Prostate gland (tissue), 2 donors: ENCODE measurements at regions not wholly inside any gene's neighbourhood (a gene's known extent, or its start where the extent isn't known, plus 50 kb on each side); places are given as distances from the start of the nearest gene placed in this dataset.

Experiments used
- DNase-seq: peaks from one replicate; pipeline ENCODE4 v3.0.0-alpha.2; 2019; ENCODE audit warnings: low spot score
- H3K27ac ChIP-seq, 2 donors: fragments of 200-600 bp; sonication (generic); 2 replicates each; pipeline ENCODE4 v1.5.1; 2017 to 2019
- H3K27me3 ChIP-seq: fragments of 200-600 bp; sonication (generic); replicated peaks from 2 replicates; pipeline ENCODE4 v1.5.1; 2019; ENCODE audit not compliant: insufficient read depth
- H3K36me3 ChIP-seq, 2 donors: fragments of 200-600 bp; sonication (generic); 1 replicate in 1 of 2; 2 replicates in 1 of 2; pipeline versions ENCODE4 v1.5.1 to v1.8.1; 2017 to 2019
- H3K4me1 ChIP-seq: fragments of 200-600 bp; sonication (generic); replicated peaks from 2 replicates; pipeline ENCODE4 v1.5.1; 2019
- H3K4me3 ChIP-seq, 2 donors: fragments of 200-600 bp; sonication (generic); 2 replicates each; pipeline ENCODE4 v1.5.1; 2017 to 2019
- H3K9me3 ChIP-seq: fragments of 200-600 bp; sonication (generic); 2 replicates; pipeline ENCODE4 v1.5.1; 2017
- CTCF ChIP-seq, 4 experiments: fragments of 200-600 bp in 2 of 4; fragments of 450-650 bp in 2 of 4; sonication (generic) in 2 of 4; IDR thresholded peaks; 1 replicate in 3 of 4; 2 replicates in 1 of 4; pipeline ENCODE4 v1.5.1; 2016 to 2019; ENCODE audit warnings: antibody characterized with exemption in 4 of 4, mild to moderate bottlenecking in 2 of 4, moderate library complexity in 2 of 4
- POLR2A ChIP-seq: fragments of 450-650 bp; IDR thresholded peaks from one replicate; pipeline ENCODE4 v1.6.1; 2016; ENCODE audit warnings: antibody characterized with exemption, mild to moderate bottlenecking
- POLR2AphosphoS5 ChIP-seq: sonication (generic); formaldehyde crosslinking; IDR thresholded peaks from one replicate; pipeline ENCODE4 v1.6.1; 2017; ENCODE audit warnings: antibody characterized with exemption
- WGBS: methylation state at CpG from one replicate; pipeline ENCODE4 v1.1.5; 2018; 5-methylcytosine and 5-hydroxymethylcytosine counted together
- intact Hi-C: fragments of 100-400 bp; cut with DNase I; formaldehyde crosslinking; loops from one replicate; pipeline ENCODE4 v1.14.2; 2022

- intact Hi-C loops: no loop called here
- H3K36me3 ChIP-seq: no peaks in the 10 kb centered on the region
- no peaks in the 10 kb centered on the region for H3K4me1 ChIP-seq
- H3K4me3 ChIP-seq: no peak overlapping the region
- no peak overlapping the region for H3K27ac ChIP-seq
- no peak for TF ChIP-seq CTCF (IDR thresholded peaks at IDR 0.05)
- DNase-seq: no peak
- no peaks in the 10 kb centered on the region for H3K9me3 ChIP-seq
- no peaks in the 10 kb centered on the region for H3K27me3 ChIP-seq
- 100% methylated on average over 1 of the region's 2 CpGs for WGBS
Measured at GRCh38 chrX:42973321-42973720, 195.4 kb upstream of the PPP1R2C start.

- no peaks in the 10 kb centered on the region for H3K9me3 ChIP-seq
- intact Hi-C loops: no loop called here
- no peaks in the 10 kb centered on the region for H3K36me3 ChIP-seq
- no peaks in the 10 kb centered on the region for H3K27me3 ChIP-seq
- no peak overlapping the region for H3K4me3 ChIP-seq
- 96% methylated on average over 2 of the region's 2 CpGs for whole genome bisulfite sequencing
- no peak for TF ChIP-seq CTCF (IDR thresholded peaks at IDR 0.05)
- TF ChIP-seq POLR2AphosphoS5: no peak
- no peak for TF ChIP-seq POLR2A
- no peaks in the 10 kb centered on the region for H3K4me1 ChIP-seq
- H3K27ac ChIP-seq: no peak overlapping the region
- DNase-seq: no peak
Measured at GRCh38 chrX:42975906-42976305, 197.9 kb upstream of the PPP1R2C start.

- Histone ChIP-seq H3K36me3 (no peaks in the 10 kb centered on the region), H3K4me1 (no peaks in the 10 kb centered on the region), H3K4me3 (no peak overlapping the region), H3K9me3 (no peaks in the 10 kb centered on the region), H3K27ac (no peak overlapping the region), H3K27me3 (no peaks in the 10 kb centered on the region)
- TF ChIP-seq POLR2AphosphoS5 (no peak), POLR2A (no peak), CTCF (IDR thresholded peaks at IDR 0.05) (no peak)
- 72% methylated on average over 2 of the region's 2 CpGs for WGBS
- intact Hi-C loops: no loop called here
- no peak for DNase-seq
Measured at GRCh38 chrX:42976746-42977366, 198.9 kb upstream of the PPP1R2C start.

- no peak for TF ChIP-seq POLR2A
- no peak for TF ChIP-seq CTCF (IDR thresholded peaks at IDR 0.05)
- TF ChIP-seq POLR2AphosphoS5: no peak
- no peak overlapping the region for H3K4me3 ChIP-seq
- H3K4me1 ChIP-seq: no peaks in the 10 kb centered on the region
- H3K27me3 ChIP-seq: no peaks in the 10 kb centered on the region
- WGBS: 78% methylated on average over 3 of the region's 3 CpGs
- no peak for DNase-seq
- no peaks in the 10 kb centered on the region for H3K36me3 ChIP-seq
- H3K27ac ChIP-seq: no peak overlapping the region
- H3K9me3 ChIP-seq: no peaks in the 10 kb centered on the region
- intact Hi-C loops: no loop called here
Measured at GRCh38 chrX:42978655-42979379, 200.9 kb upstream of the PPP1R2C start.

- 92% methylated on average over 1 of the region's 1 CpG for WGBS
- Histone ChIP-seq H3K4me1 (no peaks in the 10 kb centered on the region), H3K27me3 (no peaks in the 10 kb centered on the region), H3K9me3 (no peaks in the 10 kb centered on the region), H3K36me3 (no peaks in the 10 kb centered on the region), H3K27ac (no peak overlapping the region), H3K4me3 (no peak overlapping the region)
- TF ChIP-seq POLR2AphosphoS5 (no peak), CTCF (IDR thresholded peaks at IDR 0.05) (no peak), POLR2A (no peak)
- intact Hi-C loops: no loop called here
- no peak for DNase-seq
Measured at GRCh38 chrX:42988700-42989099, 210.7 kb upstream of the PPP1R2C start.
